Ascending aorta (tissue), 2 donors: ENCODE measurements at regions not wholly inside any gene's neighbourhood (a gene's known extent, or its start where the extent isn't known, plus 50 kb on each side); places are given as distances from the start of the nearest gene placed in this dataset.

Experiments
- DNase-seq, 2 donors: peaks; one replicate each; pipeline ENCODE4 v3.0.0-alpha.2; 2019; ENCODE audit warnings: low spot score in 2 of 2
- H3K27ac ChIP-seq, 2 donors: fragments of 200-600 bp; sonication (generic); one replicate each; pipeline ENCODE4 v1.5.1; 2016 to 2017; ENCODE audit warnings: mild to moderate bottlenecking in 1 of 2
- H3K27me3 ChIP-seq: fragments of 200-600 bp; sonication (generic); one replicate; pipeline ENCODE4 v1.5.1; 2017
- H3K36me3 ChIP-seq, 2 donors: fragments of 200-600 bp; sonication (generic); one replicate each; pipeline ENCODE4 v1.5.1; 2016
- H3K4me1 ChIP-seq, 2 donors: fragments of 200-600 bp; sonication (generic); one replicate each; pipeline ENCODE4 v1.5.1; 2016 to 2017; ENCODE audit warnings: mild to moderate bottlenecking in 1 of 2
- H3K4me3 ChIP-seq, 2 donors: fragments of 200-600 bp; sonication (generic); one replicate each; pipeline ENCODE4 v1.5.1; 2016 to 2017; ENCODE audit warnings: mild to moderate bottlenecking in 1 of 2
- H3K9me3 ChIP-seq, 2 donors: fragments of 200-600 bp; sonication (generic); one replicate each; pipeline ENCODE4 v1.5.1; 2016
- intact Hi-C: fragments of 100-400 bp; cut with DNase I; formaldehyde crosslinking; loops from one replicate; pipeline ENCODE4 v1.15.1; 2023
- TF ChIP-seq, protein P1 (sequence below), 3 experiments: fragments of 200-600 bp in 2 of 3; fragments of 450-650 bp in 1 of 3; sonication (generic) in 2 of 3; IDR thresholded peaks; one replicate each; pipeline ENCODE4 v1.5.1; 2016 to 2019; ENCODE audit warnings: antibody characterized with exemption in 3 of 3, mild to moderate bottlenecking in 1 of 3, moderate library complexity in 1 of 3

GRCh38 chr2:145304501-145304900, 784.6 kb upstream of the ZEB2 start:
- intact Hi-C loops: no loop called here

DNA sequence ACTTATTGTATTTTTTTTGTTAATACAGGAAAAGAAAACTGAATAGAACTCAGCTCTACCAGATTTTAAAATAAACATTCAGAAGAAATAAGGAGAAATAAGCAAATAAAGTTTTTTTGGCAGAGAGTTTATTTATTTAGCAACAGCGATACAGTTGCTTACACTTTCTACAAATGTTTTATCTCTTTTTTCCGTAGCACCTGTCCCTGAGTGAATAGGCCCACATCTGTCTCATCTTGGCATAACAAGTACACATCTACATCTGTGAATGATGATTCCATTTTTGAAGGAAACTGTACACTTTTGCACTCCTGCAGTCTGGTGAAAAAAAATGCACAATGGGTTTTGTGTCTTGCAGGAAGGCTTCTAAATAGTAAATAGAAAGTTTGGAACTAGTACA, 783.6 kb upstream of the ZEB2 start:
- H3K27ac ChIP-seq: no peak overlapping the region
- H3K4me1 ChIP-seq: no peaks in the 10 kb centered on the region
- H3K4me3 ChIP-seq: no peak overlapping the region
- H3K36me3 ChIP-seq: no peaks in the 10 kb centered on the region
- no peak for DNase-seq
- intact Hi-C loops: no loop called here
- no peaks in the 10 kb centered on the region for H3K9me3 ChIP-seq
- no peaks in the 10 kb centered on the region for H3K27me3 ChIP-seq
- TF ChIP-seq, protein P1, sequence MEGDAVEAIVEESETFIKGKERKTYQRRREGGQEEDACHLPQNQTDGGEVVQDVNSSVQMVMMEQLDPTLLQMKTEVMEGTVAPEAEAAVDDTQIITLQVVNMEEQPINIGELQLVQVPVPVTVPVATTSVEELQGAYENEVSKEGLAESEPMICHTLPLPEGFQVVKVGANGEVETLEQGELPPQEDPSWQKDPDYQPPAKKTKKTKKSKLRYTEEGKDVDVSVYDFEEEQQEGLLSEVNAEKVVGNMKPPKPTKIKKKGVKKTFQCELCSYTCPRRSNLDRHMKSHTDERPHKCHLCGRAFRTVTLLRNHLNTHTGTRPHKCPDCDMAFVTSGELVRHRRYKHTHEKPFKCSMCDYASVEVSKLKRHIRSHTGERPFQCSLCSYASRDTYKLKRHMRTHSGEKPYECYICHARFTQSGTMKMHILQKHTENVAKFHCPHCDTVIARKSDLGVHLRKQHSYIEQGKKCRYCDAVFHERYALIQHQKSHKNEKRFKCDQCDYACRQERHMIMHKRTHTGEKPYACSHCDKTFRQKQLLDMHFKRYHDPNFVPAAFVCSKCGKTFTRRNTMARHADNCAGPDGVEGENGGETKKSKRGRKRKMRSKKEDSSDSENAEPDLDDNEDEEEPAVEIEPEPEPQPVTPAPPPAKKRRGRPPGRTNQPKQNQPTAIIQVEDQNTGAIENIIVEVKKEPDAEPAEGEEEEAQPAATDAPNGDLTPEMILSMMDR (IDR thresholded peaks at IDR 0.05): no peak

More at GRCh38 chr2:145304501-145304900, 784.6 kb upstream of the ZEB2 start:
- TF ChIP-seq, protein P1 (IDR thresholded peaks at IDR 0.05): no peak
- Histone ChIP-seq H3K27ac (no peak overlapping the region), H3K4me3 (no peak overlapping the region), H3K36me3 (no peaks in the 10 kb centered on the region), H3K4me1 (no peaks in the 10 kb centered on the region), H3K27me3 (no peaks in the 10 kb centered on the region), H3K9me3 (no peaks in the 10 kb centered on the region)
- no peak for DNase-seq

DNA sequence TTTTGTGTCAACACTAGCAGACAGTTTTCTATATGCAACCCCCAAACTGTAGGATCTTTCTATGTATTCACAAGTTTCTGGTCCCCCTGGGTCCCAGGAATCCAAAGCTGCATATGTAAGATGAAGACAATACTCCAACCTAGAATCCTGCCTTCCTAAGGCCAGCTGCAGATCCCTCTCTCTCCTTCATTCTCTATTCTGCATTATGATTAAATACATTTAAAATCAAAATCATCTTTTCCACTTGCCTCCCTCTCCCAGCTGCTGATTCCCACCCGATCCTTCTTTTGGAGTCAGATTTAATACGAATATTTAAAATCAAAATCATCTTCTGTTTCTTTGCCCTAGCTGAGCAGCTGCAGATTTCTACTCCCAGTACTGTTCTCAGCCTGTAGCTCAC, 783.0 kb upstream of the ZEB2 start:
- TF ChIP-seq, protein P1 (IDR thresholded peaks at IDR 0.05): no peak
- H3K4me3 ChIP-seq: no peak overlapping the region
- intact Hi-C loops: no loop called here
- H3K27me3 ChIP-seq: no peaks in the 10 kb centered on the region
- no peaks in the 10 kb centered on the region for H3K4me1 ChIP-seq
- DNase-seq: no peak
- no peak overlapping the region for H3K27ac ChIP-seq
- H3K9me3 ChIP-seq: no peaks in the 10 kb centered on the region
- no peaks in the 10 kb centered on the region for H3K36me3 ChIP-seq

- DNase-seq: no peak
- Histone ChIP-seq H3K27ac (no peak overlapping the region), H3K4me3 (no peak overlapping the region), H3K9me3 (no peaks in the 10 kb centered on the region), H3K27me3 (no peaks in the 10 kb centered on the region), H3K36me3 (no peaks in the 10 kb centered on the region), H3K4me1 (no peaks in the 10 kb centered on the region)
- TF ChIP-seq, protein P1 (IDR thresholded peaks at IDR 0.05): no peak
- intact Hi-C loops: no loop called here
These were observed 782.5 kb upstream of the ZEB2 start for GRCh38 chr2:145302451-145302850.

DNA sequence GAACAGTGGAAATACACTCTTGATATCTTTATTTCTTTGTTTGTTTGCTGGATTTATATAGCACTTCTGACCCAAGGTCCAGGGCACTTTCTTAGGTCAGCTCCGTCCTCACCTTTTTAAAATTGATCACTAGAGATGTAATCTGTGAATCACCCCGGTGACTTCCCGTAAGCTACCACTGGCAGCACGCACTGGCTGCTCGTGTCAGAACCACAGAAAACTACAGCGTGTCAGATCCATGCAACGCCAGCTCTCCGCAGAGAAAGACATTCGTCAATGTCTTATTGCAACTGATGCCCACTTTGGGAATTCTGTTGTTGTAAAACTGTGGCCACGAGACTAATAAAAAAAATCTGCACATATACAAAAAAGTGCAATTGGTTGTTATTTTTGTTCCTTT, 779.4 kb upstream of the ZEB2 start:
- intact Hi-C loops: no loop called here
- no peaks in the 10 kb centered on the region for H3K36me3 ChIP-seq
- H3K27ac ChIP-seq: no peak overlapping the region
- no peak for DNase-seq
- H3K9me3 ChIP-seq: no peaks in the 10 kb centered on the region
- no peak overlapping the region for H3K4me3 ChIP-seq
- TF ChIP-seq, protein P1 (IDR thresholded peaks at IDR 0.05): no peak
- no peaks in the 10 kb centered on the region for H3K4me1 ChIP-seq
- no peaks in the 10 kb centered on the region for H3K27me3 ChIP-seq

DNA sequence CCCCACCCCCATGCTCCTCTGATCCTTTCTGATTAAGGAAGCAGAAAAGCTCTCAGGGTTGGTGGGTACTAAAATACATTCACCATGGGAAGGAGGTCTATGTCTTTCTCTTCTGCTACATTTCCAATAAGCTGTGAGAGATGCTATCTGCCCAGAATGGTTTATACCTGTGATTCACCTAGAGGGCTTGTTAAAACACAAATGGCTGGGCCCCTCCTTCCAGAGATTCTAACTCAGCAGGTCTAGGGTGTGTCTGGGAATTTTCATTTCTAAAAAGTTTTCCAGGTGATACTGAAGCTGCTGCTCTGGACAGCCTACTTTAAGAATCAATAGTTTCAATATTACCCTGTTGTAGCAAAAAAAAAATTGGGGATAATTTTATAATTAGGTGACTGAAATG, 772.2 kb upstream of the ZEB2 start:
- DNase-seq: no peak
- H3K9me3 ChIP-seq: no peaks in the 10 kb centered on the region
- no peak overlapping the region for H3K4me3 ChIP-seq
- H3K36me3 ChIP-seq: no peaks in the 10 kb centered on the region
- intact Hi-C loops: loop anchor here (5.0 kb wide), 1 partner anchor 1530 kb away; no protein-coding TSS in a partner anchor
- H3K27ac ChIP-seq: no peak overlapping the region
- H3K27me3 ChIP-seq: no peaks in the 10 kb centered on the region
- no peaks in the 10 kb centered on the region for H3K4me1 ChIP-seq
- TF ChIP-seq, protein P1 (IDR thresholded peaks at IDR 0.05): no peak
